IMR-90 (cell line): ENCODE measurements at regions not wholly inside any gene's neighbourhood (a gene's known extent, or its start where the extent isn't known, plus 50 kb on each side); places are given as distances from the start of the nearest gene placed in this dataset.

Source experiments
- ATAC-seq: fragments of 200-7000 bp; cut with Tn5 transposase; 2 replicates; pipeline ENCODE4 v1.9.1; 2020; ENCODE audit warnings: low read depth, mild to moderate bottlenecking, moderate library complexity
- BruUV-seq: library from RNA; stranded (reverse); fragments of 400-500 nt; replicated peaks from 2 replicates; lab custom pipeline; 2021; lab: Mats Ljungman, UMichigan
- CTCF ChIA-PET: fragments of 300-600 bp; formaldehyde crosslinking; extraction: SDS; loops from one replicate; lab custom pipeline; 2021; ENCODE audit warnings: antibody characterized with exemption; lab: Yijun Ruan, JAX
- POLR2A ChIA-PET: fragments of 300-600 bp; sonication (Branson Sonifier 250); formaldehyde crosslinking; loops from one replicate; lab custom pipeline; 2022; ENCODE audit warnings: antibody characterized with exemption; ENCODE audit not compliant: unreplicated experiment; lab: Charles Lee
- DNase-seq: peaks from one replicate; pipeline ENCODE4 v3.0.0; 2013
- H2AFZ ChIP-seq: replicated peaks from 2 replicates; pipeline ENCODE3; 2013; ENCODE audit warnings: low read length, mild to moderate bottlenecking; ENCODE audit not compliant: poor library complexity
- H2AK5ac ChIP-seq: 2 replicates; pipeline ENCODE4 v1.6.1; 2013; ENCODE audit warnings: low read depth, low read length, inconsistent platforms
- H2AK9ac ChIP-seq: replicated peaks from 2 replicates; pipeline ENCODE3; 2013; ENCODE audit warnings: mild to moderate bottlenecking, low read depth, low read length, moderate library complexity; ENCODE audit not compliant: poor library complexity
- H2BK120ac ChIP-seq: 2 replicates; pipeline ENCODE4 v1.6.1; 2013; ENCODE audit warnings: low read depth, low read length, inconsistent platforms
- H2BK15ac ChIP-seq: 3 replicates; pipeline ENCODE4 v1.6.1; 2013; ENCODE audit warnings: low read depth, low read length, inconsistent platforms
- H2BK20ac ChIP-seq: 2 replicates; pipeline ENCODE4 v1.6.1; 2013; ENCODE audit warnings: low read depth, mild to moderate bottlenecking, inconsistent platforms, low read length, moderate library complexity
- H2BK5ac ChIP-seq: 2 replicates; pipeline ENCODE4 v1.6.1; 2013; ENCODE audit warnings: mild to moderate bottlenecking, low read depth, low read length, inconsistent platforms; ENCODE audit not compliant: poor library complexity, severe bottlenecking
- H3K14ac ChIP-seq: replicated peaks from 2 replicates; pipeline ENCODE4 v1.6.1; 2013; ENCODE audit warnings: low read depth, low read length, inconsistent platforms
- H3K18ac ChIP-seq: 2 replicates; pipeline ENCODE4 v1.6.1; 2013; ENCODE audit warnings: low read depth, low read length, control low read depth
- H3K23ac ChIP-seq: 2 replicates; pipeline ENCODE4 v1.6.1; 2013; ENCODE audit warnings: low read depth, low read length, inconsistent platforms
- H3K27ac ChIP-seq: 2 replicates; pipeline ENCODE4 v1.5.1; 2013; ENCODE audit warnings: mild to moderate bottlenecking, control low read depth, low read length; ENCODE audit not compliant: insufficient read depth
- H3K27me3 ChIP-seq: 2 replicates; pipeline ENCODE4 v1.6.1; 2013; ENCODE audit warnings: low read length; ENCODE audit not compliant: control insufficient read depth, insufficient read depth
- H3K36me3 ChIP-seq: 2 replicates; pipeline ENCODE4 v1.6.1; 2013; ENCODE audit warnings: low read length, mixed read lengths; ENCODE audit not compliant: control insufficient read depth, insufficient read depth
- H3K4ac ChIP-seq: 2 replicates; pipeline ENCODE4 v1.6.1; 2013; ENCODE audit warnings: low read depth, low read length, inconsistent platforms
- H3K4me1 ChIP-seq: 2 replicates; pipeline ENCODE4 v1.6.1; 2013; ENCODE audit warnings: low read length, mixed read lengths; ENCODE audit not compliant: control insufficient read depth, insufficient read depth
- H3K4me2 ChIP-seq: 2 replicates; pipeline ENCODE4 v1.6.1; 2013; ENCODE audit warnings: low read depth, mild to moderate bottlenecking, control low read depth, low read length, moderate library complexity
- H3K4me3 ChIP-seq: 2 replicates; pipeline ENCODE4 v1.5.1; 2013; ENCODE audit warnings: low read depth, mild to moderate bottlenecking, control low read depth, low read length, moderate library complexity; ENCODE audit not compliant: insufficient read depth
- H3K56ac ChIP-seq: 2 replicates; pipeline ENCODE4 v1.6.1; 2013; ENCODE audit warnings: low read length, inconsistent platforms; ENCODE audit not compliant: insufficient read depth; ENCODE audit errors: extremely low read depth
- H3K79me1 ChIP-seq, 2 experiments: 2 replicates each; pipeline ENCODE4 v1.6.1; 2013; ENCODE audit warnings: low read length in 2 of 2, inconsistent platforms in 1 of 2, low read depth in 1 of 2
- H3K9ac ChIP-seq: 2 replicates; pipeline ENCODE4 v1.6.1; 2013; ENCODE audit warnings: low read depth, low read length, control low read depth
- H3K9me1 ChIP-seq: 2 replicates; pipeline ENCODE4 v1.6.1; 2013; ENCODE audit warnings: low read length, inconsistent platforms; ENCODE audit not compliant: insufficient read depth
- H3K9me3 ChIP-seq: 2 replicates; pipeline ENCODE4 v1.6.1; 2013; ENCODE audit warnings: low read length; ENCODE audit not compliant: control insufficient read depth, insufficient read depth
- H4K20me1 ChIP-seq: 2 replicates; pipeline ENCODE4 v1.6.1; 2013; ENCODE audit warnings: low read length, inconsistent platforms; ENCODE audit not compliant: insufficient read depth
- H4K5ac ChIP-seq: 2 replicates; pipeline ENCODE4 v1.6.1; 2013; ENCODE audit warnings: mild to moderate bottlenecking, low read depth, low read length, control low read depth
- H4K8ac ChIP-seq, 2 experiments: 2 replicates each; pipeline ENCODE4 v1.6.1; 2013; ENCODE audit warnings: low read depth in 2 of 2, low read length in 2 of 2, control low read depth in 1 of 2, inconsistent platforms in 1 of 2
- H4K91ac ChIP-seq: 2 replicates; pipeline ENCODE4 v1.6.1; 2013; ENCODE audit warnings: low read depth, low read length, inconsistent platforms; ENCODE audit not compliant: insufficient read depth
- BHLHE40 ChIP-seq: fragments of 150-350 bp; IDR thresholded peaks from 2 replicates; pipeline ENCODE4 v1.6.1; 2016; ENCODE audit warnings: mild to moderate bottlenecking, low read depth, low read length
- CEBPB ChIP-seq: IDR thresholded peaks from 2 replicates; pipeline ENCODE4 v1.6.1; 2012; ENCODE audit warnings: low read depth, low read length, improper control_type of control experiment
- CHD1 ChIP-seq: IDR thresholded peaks from 2 replicates; pipeline ENCODE4 v1.6.1; 2012; ENCODE audit warnings: low read depth, low read length, improper control_type of control experiment
- CTCF ChIP-seq: conservative IDR thresholded peaks from 2 replicates; pipeline ENCODE4 v1.5.1; 2012; ENCODE audit warnings: mild to moderate bottlenecking, low read depth, low read length, improper control_type of control experiment
- FOS ChIP-seq: fragments of 150-350 bp; IDR thresholded peaks from 2 replicates; pipeline ENCODE4 v1.6.1; 2016; ENCODE audit warnings: low read depth, low read length
- MAFK ChIP-seq: IDR thresholded peaks from 2 replicates; pipeline ENCODE4 v1.6.1; 2012; ENCODE audit warnings: low read depth, low read length, improper control_type of control experiment
- MAZ ChIP-seq: IDR thresholded peaks from 2 replicates; pipeline ENCODE4 v1.6.1; 2012; ENCODE audit warnings: low read depth, mild to moderate bottlenecking, low read length, improper control_type of control experiment, moderate library complexity, borderline replicate concordance
- MXI1 ChIP-seq: IDR thresholded peaks from 2 replicates; pipeline ENCODE4 v1.6.1; 2012; ENCODE audit warnings: low read depth, mild to moderate bottlenecking, low read length, moderate library complexity, borderline replicate concordance
- NFE2L2 ChIP-seq: fragments of 150-350 bp; IDR thresholded peaks from 2 replicates; pipeline ENCODE4 v1.6.1; 2016; ENCODE audit warnings: low read depth, mild to moderate bottlenecking, low read length
- POLR2A ChIP-seq: IDR thresholded peaks from 2 replicates; pipeline ENCODE4 v1.6.1; 2012; ENCODE audit warnings: mild to moderate bottlenecking, low read depth, low read length
- RAD21 ChIP-seq: IDR thresholded peaks from 2 replicates; pipeline ENCODE4 v1.6.1; 2012; ENCODE audit warnings: low read length, improper control_type of control experiment
- RCOR1 ChIP-seq: IDR thresholded peaks from 2 replicates; pipeline ENCODE4 v1.6.1; 2012; ENCODE audit warnings: mild to moderate bottlenecking, low read length, improper control_type of control experiment; ENCODE audit not compliant: insufficient replicate concordance
- RFX5 ChIP-seq: IDR thresholded peaks from 2 replicates; pipeline ENCODE4 v1.8.0; 2012; ENCODE audit warnings: low read depth, mild to moderate bottlenecking, low read length, moderate library complexity
- SMC3 ChIP-seq: fragments of 150-350 bp; IDR thresholded peaks from 2 replicates; pipeline ENCODE4 v1.6.1; 2016; ENCODE audit warnings: low read depth, mild to moderate bottlenecking, antibody characterized with exemption, low read length, moderate library complexity
- USF2 ChIP-seq: fragments of 150-350 bp; IDR thresholded peaks from 2 replicates; pipeline ENCODE4 v1.6.1; 2017; ENCODE audit warnings: mild to moderate bottlenecking, antibody characterized with exemption, low read length, low read depth
- WGBS, 2 experiments: methylation state at CpG; one replicate each; pipeline versions ENCODE4 v1.1.5 to v1.1.7; 2013; ENCODE audit warnings: missing lambda C conversion rate in 2 of 2; ENCODE audit not compliant: insufficient read length in 1 of 2; ENCODE audit errors: extremely low coverage in 2 of 2; 5-methylcytosine and 5-hydroxymethylcytosine counted together
- dilution Hi-C: fragments of 300-500 bp; cut with HindIII; formaldehyde crosslinking; loops from one replicate; pipeline ENCODE4 v1.14.3; 2018; ENCODE audit warnings: low sequenced_read_pairs; ENCODE audit not compliant: unreplicated experiment
- in situ Hi-C: fragments of 300-500 bp; cut with MboI; formaldehyde crosslinking; loops from 3 replicates; pipeline ENCODE4 v1.14.3; 2019; ENCODE audit warnings: low sequenced_read_pairs, inconsistent platforms, mixed read lengths
- intact Hi-C: fragments of 100-400 bp; cut with micrococcal nuclease; formaldehyde crosslinking; loops from 2 replicates; pipeline ENCODE4 v1.10.0; 2022
- TF ChIP-seq, protein P1 (sequence below): fragments of 150-350 bp; IDR thresholded peaks from 2 replicates; pipeline ENCODE4 v1.6.1; 2016; ENCODE audit warnings: low read depth, mild to moderate bottlenecking, low read length, moderate library complexity, borderline replicate concordance

- CTCF ChIA-PET, result no interaction called here
- no peak overlapping the region for H3K23ac ChIP-seq
- no TSS peak for BruUV-seq
Observed at GRCh38 chr14:94952097-94952496, 182.2 kb upstream of the GSC start.

More at GRCh38 chr14:94952097-94952496, 182.2 kb upstream of the GSC start:
- in situ Hi-C loops (no loop called here), dilution Hi-C loops (no loop called here), intact Hi-C loops (no loop called here)
- no peaks in the 10 kb centered on the region for H3K36me3 ChIP-seq
- WGBS, 2 experiments, result 40% methylated on average over 2 of the region's 7 CpGs; no CpG with 5 or more reads in 1 of the 2 experiments
- no peak overlapping the region for H2AFZ ChIP-seq
- no peak overlapping the region for H3K27ac ChIP-seq
- DNase-seq (no peak), ATAC-seq (no peak)
- no peak overlapping the region for H4K8ac ChIP-seq
- H3K9me3 ChIP-seq, result 0 out of 2 replicates have a peak, but pooled peaks cover under 1% of the 10 kb centered on the region
- H3K4me1 ChIP-seq, result no peaks in the 10 kb centered on the region
- no peaks in the 10 kb centered on the region for H3K27me3 ChIP-seq
- H3K79me1 ChIP-seq, result no peaks in the 10 kb centered on the region
- TF ChIP-seq USF2 (no peak), MAFK (no peak), RCOR1 (no peak), MAZ (no peak), SMC3 (no peak), CHD1 (no peak), NFE2L2 (no peak), MXI1 (no peak), FOS (no peak), CEBPB (no peak), RAD21 (no peak), RFX5 (no peak), BHLHE40 (no peak), CTCF (no peak), POLR2A (no peak)
- TF ChIP-seq, protein P1, sequence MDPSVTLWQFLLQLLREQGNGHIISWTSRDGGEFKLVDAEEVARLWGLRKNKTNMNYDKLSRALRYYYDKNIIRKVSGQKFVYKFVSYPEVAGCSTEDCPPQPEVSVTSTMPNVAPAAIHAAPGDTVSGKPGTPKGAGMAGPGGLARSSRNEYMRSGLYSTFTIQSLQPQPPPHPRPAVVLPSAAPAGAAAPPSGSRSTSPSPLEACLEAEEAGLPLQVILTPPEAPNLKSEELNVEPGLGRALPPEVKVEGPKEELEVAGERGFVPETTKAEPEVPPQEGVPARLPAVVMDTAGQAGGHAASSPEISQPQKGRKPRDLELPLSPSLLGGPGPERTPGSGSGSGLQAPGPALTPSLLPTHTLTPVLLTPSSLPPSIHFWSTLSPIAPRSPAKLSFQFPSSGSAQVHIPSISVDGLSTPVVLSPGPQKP, result no peak
- no peak overlapping the region for H2BK120ac ChIP-seq
- no peak overlapping the region for H2BK20ac ChIP-seq
- no peak overlapping the region for H2BK15ac ChIP-seq
- H2AK5ac ChIP-seq, result no peak overlapping the region
- no peak overlapping the region for H3K4me2 ChIP-seq
- H3K4ac ChIP-seq, result no peak overlapping the region
- POLR2A ChIA-PET, result no interaction called here
- H3K14ac ChIP-seq, result no peak overlapping the region
- H3K9ac ChIP-seq, result no peak overlapping the region
- no peaks in the 10 kb centered on the region for H3K9me1 ChIP-seq
- H4K5ac ChIP-seq, result no peak overlapping the region
- peak overlapping the region; percentile 16 for H2AK9ac ChIP-seq
- no peak overlapping the region for H3K4me3 ChIP-seq
- no peak overlapping the region for H3K56ac ChIP-seq
- H2BK5ac ChIP-seq, result no peak overlapping the region
- no peaks in the 10 kb centered on the region for H4K20me1 ChIP-seq
- no peak overlapping the region for H3K18ac ChIP-seq
- H4K91ac ChIP-seq, result no peak overlapping the region
